Gastrocnemius medialis (tissue), 4 donors: ENCODE measurements at regions not wholly inside any gene's neighbourhood (a gene's known extent, or its start where the extent isn't known, plus 50 kb on each side); places are given as distances from the start of the nearest gene placed in this dataset.

Experiments used
- ATAC-seq, 2 donors: fragments of 150-250 bp; one replicate each; pipeline ENCODE4 v1.9.1; 2016
- DNase-seq, 2 donors: peaks; one replicate each; pipeline ENCODE4 v3.0.0-alpha.2; 2019
- H3K27ac ChIP-seq, 4 donors: fragments of 200-600 bp; sonication (generic); 1 replicate in 1 of 4; 2 replicates in 3 of 4; pipeline ENCODE4 v1.5.1; 2016 to 2018; ENCODE audit warnings: mild to moderate bottlenecking in 2 of 4, moderate library complexity in 1 of 4
- H3K27me3 ChIP-seq, 3 donors: fragments of 200-600 bp; sonication (generic) in 2 of 3; 1 replicate in 1 of 3; 2 replicates in 2 of 3; pipeline versions ENCODE4 v1.5.1 to v1.6.0; 2016 to 2019; ENCODE audit warnings: mild to moderate bottlenecking in 1 of 3, moderate library complexity in 1 of 3
- H3K36me3 ChIP-seq, 2 donors: fragments of 200-600 bp; sonication (generic) in 1 of 2; one replicate each; pipeline ENCODE4 v1.5.1; 2017 to 2018
- H3K4me1 ChIP-seq, 2 donors: fragments of 200-600 bp; sonication (generic) in 1 of 2; one replicate each; pipeline ENCODE4 v1.5.1; 2016 to 2017; ENCODE audit warnings: mild to moderate bottlenecking in 2 of 2
- H3K4me3 ChIP-seq, 4 donors: fragments of 200-600 bp; sonication (generic) in 3 of 4; 1 replicate in 1 of 4; 2 replicates in 3 of 4; pipeline ENCODE4 v1.5.1; 2016 to 2019; ENCODE audit warnings: mild to moderate bottlenecking in 2 of 4
- H3K9me3 ChIP-seq, 3 donors: fragments of 200-600 bp; sonication (generic) in 2 of 3; 1 replicate in 1 of 3; 2 replicates in 2 of 3; pipeline ENCODE4 v1.5.1; 2016 to 2019
- POLR2A ChIP-seq, 2 donors: fragments of 450-650 bp; IDR thresholded peaks; one replicate each; pipeline ENCODE4 v1.6.1; 2017; ENCODE audit warnings: antibody characterized with exemption in 2 of 2, mild to moderate bottlenecking in 2 of 2, moderate library complexity in 2 of 2
- in situ Hi-C, 4 donors: fragments of 200-750 bp; cut with MboI; loops; one replicate each; pipeline versions ENCODE4 v1.15.0 to v1.8.0; 2017; ENCODE audit warnings: low sequenced_read_pairs in 4 of 4
- intact Hi-C: fragments of 100-400 bp; cut with DNase I; formaldehyde crosslinking; loops from one replicate; pipeline ENCODE4 v1.15.1; 2023; ENCODE audit warnings: low total_unique reads
- TF ChIP-seq, protein P1 (sequence below), 5 experiments: fragments of 450-650 bp in 3 of 5; fragments of 200-600 bp in 2 of 5; sonication (generic) in 2 of 5; IDR thresholded peaks in 4 of 5; conservative IDR thresholded peaks in 1 of 5; 1 replicate in 4 of 5; 2 replicates in 1 of 5; pipeline ENCODE4 v1.5.1; 2016 to 2019; ENCODE audit warnings: antibody characterized with exemption in 5 of 5, mild to moderate bottlenecking in 3 of 5, moderate library complexity in 3 of 5

DNA sequence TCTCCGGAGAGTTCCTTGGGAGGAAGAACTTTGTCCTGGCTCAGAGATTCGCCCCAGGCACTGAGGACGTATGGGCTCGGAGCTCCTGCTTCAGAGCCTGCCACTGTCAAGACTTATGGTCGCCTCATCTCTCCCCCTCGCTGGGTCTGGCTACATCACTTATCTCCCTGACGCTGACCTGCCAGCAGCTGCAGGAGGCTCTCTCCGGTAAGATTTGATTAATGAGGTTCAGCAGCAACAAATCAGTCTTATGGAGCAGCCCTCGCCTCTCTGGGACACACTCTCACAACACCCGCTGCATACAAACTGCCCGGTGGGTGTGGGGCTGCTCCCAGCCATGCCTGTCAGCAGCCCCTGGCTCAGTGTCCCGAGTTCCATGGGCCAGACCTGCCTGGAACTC, 297.8 kb downstream of the RRAGC start:
- H3K27ac ChIP-seq, result no peak overlapping the region
- peaks cover 14 to 30% (median 20%) of the 10 kb centered on the region in 3 donors for H3K27me3 ChIP-seq
- H3K4me1 ChIP-seq, result no peaks in the 10 kb centered on the region
- in situ Hi-C loops (no loop called here), intact Hi-C loops (no loop called here)
- H3K9me3 ChIP-seq, result no peaks in the 10 kb centered on the region
- no peak for TF ChIP-seq POLR2A (IDR thresholded peaks at IDR 0.05)
- TF ChIP-seq, protein P1, sequence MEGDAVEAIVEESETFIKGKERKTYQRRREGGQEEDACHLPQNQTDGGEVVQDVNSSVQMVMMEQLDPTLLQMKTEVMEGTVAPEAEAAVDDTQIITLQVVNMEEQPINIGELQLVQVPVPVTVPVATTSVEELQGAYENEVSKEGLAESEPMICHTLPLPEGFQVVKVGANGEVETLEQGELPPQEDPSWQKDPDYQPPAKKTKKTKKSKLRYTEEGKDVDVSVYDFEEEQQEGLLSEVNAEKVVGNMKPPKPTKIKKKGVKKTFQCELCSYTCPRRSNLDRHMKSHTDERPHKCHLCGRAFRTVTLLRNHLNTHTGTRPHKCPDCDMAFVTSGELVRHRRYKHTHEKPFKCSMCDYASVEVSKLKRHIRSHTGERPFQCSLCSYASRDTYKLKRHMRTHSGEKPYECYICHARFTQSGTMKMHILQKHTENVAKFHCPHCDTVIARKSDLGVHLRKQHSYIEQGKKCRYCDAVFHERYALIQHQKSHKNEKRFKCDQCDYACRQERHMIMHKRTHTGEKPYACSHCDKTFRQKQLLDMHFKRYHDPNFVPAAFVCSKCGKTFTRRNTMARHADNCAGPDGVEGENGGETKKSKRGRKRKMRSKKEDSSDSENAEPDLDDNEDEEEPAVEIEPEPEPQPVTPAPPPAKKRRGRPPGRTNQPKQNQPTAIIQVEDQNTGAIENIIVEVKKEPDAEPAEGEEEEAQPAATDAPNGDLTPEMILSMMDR (IDR thresholded peaks at IDR 0.05 in 4 of 5, conservative IDR thresholded peaks at IDR 0.05 in 1 of 5), result no peak
- DNase-seq (no peak), ATAC-seq (no peak)
- no peaks in the 10 kb centered on the region for H3K36me3 ChIP-seq
- H3K4me3 ChIP-seq, result no peak overlapping the region

DNA sequence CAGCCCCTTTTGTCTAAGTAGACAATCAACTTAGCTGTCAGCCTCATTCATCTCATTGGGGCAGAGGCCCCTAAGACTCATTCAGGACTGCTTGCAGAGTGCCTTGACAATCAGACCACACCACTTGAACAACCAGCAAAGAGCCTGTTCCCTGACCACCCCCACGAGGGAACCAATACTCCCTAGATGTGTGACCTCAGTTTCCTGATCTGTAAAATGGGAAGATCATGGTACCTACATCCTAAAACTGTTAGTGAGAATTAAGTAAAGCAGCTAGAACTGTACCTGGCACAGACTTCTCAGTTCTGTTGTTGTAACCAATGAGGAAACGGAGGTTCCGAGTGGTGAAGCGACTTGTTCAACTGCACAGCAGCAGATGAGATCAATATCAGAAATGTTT, 298.5 kb downstream of the RRAGC start:
- no peaks in the 10 kb centered on the region for H3K36me3 ChIP-seq
- ATAC-seq (no peak), DNase-seq (no peak)
- no peaks in the 10 kb centered on the region for H3K4me1 ChIP-seq
- no peak overlapping the region for H3K27ac ChIP-seq
- in situ Hi-C loops (no loop called here), intact Hi-C loops (no loop called here)
- H3K9me3 ChIP-seq, result no peaks in the 10 kb centered on the region
- no peak for TF ChIP-seq POLR2A (IDR thresholded peaks at IDR 0.05)
- TF ChIP-seq, protein P1 (IDR thresholded peaks at IDR 0.05 in 4 of 5, conservative IDR thresholded peaks at IDR 0.05 in 1 of 5), result no peak
- H3K4me3 ChIP-seq, result no peak overlapping the region
- peaks cover 14 to 30% (median 20%) of the 10 kb centered on the region in 3 donors for H3K27me3 ChIP-seq

DNA sequence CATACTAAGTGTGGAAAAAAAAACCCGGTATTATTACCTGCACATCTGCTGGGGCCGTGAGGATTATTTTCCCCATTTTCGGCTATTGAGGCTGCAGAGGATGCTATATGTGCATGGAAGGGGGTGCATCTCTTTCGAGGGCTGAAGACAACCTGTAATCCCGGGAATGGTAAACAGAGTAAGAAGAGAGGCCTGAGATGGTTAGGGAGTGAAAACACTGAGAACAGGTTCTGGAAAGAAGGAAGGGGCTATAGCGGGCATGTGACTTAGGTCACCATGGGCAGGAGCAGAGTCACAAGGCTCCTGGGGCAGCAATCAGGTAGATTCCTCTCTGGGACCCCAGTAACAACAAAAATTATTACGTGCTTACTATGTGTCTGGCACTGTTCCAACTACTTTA, 299.1 kb downstream of the RRAGC start:
- DNase-seq (no peak), ATAC-seq (no peak)
- intact Hi-C loops (no loop called here), in situ Hi-C loops (no loop called here)
- peaks cover 14 to 30% (median 20%) of the 10 kb centered on the region in 3 donors for H3K27me3 ChIP-seq
- H3K4me3 ChIP-seq, result no peak overlapping the region
- H3K27ac ChIP-seq, result no peak overlapping the region
- no peaks in the 10 kb centered on the region for H3K4me1 ChIP-seq
- TF ChIP-seq, protein P1 (IDR thresholded peaks at IDR 0.05 in 4 of 5, conservative IDR thresholded peaks at IDR 0.05 in 1 of 5), result no peak
- no peak for TF ChIP-seq POLR2A (IDR thresholded peaks at IDR 0.05)
- H3K36me3 ChIP-seq, result no peaks in the 10 kb centered on the region
- H3K9me3 ChIP-seq, result no peaks in the 10 kb centered on the region

DNA sequence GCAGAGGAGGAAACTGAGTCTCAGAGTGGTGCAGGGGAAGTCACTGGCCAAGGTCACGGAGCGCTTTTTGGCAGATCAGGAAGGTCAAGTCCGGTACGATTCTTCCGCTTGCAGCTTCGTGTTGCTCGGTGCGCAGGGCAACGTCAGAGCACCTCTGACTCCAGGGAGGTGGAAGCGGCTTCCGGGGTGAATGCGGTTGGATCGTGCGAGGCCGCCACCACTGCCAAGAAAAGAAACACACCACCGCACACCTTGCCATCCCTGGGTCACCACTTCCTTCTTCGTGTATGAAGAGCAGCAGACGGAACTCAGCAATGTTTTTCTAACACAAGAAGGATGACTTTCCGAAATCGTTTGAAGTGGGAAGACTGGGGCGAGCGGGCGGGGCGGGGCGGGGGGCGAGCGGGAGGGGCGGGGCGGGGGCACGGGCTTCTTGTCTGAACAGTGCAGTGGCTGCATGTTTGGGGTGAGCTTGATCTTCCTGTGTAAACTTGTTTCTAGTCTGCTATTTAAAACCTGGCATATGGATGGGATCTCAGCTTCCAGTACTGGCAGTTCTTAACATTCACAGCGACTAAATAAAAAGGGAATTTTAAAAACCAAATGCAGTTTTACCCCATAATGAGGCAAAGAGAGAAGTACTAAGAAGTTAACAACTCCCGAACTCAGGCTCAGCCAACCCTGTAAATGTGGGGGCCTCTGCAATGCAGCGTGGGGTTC, 300.0 kb downstream of the RRAGC start:
- Histone ChIP-seq H3K36me3 (no peaks in the 10 kb centered on the region), H3K4me3 (no peak overlapping the region), H3K27ac (no peak overlapping the region), H3K4me1 (no peaks in the 10 kb centered on the region), H3K9me3 (no peaks in the 10 kb centered on the region), H3K27me3 (peaks cover 14 to 30% (median 20%) of the 10 kb centered on the region in 3 donors)
- peak in 1 of 2 donors; percentile 14 for DNase-seq
- TF ChIP-seq, protein P1 (IDR thresholded peaks at IDR 0.05 in 4 of 5, conservative IDR thresholded peaks at IDR 0.05 in 1 of 5), result no peak
- no peak for TF ChIP-seq POLR2A (IDR thresholded peaks at IDR 0.05)
- intact Hi-C loops, result no loop called here
- in situ Hi-C loops, result no loop called here
- no peak for ATAC-seq
